ENCODE measurements at regions not wholly inside any gene's neighbourhood (a gene's known extent, or its start where the extent isn't known, plus 50 kb on each side); places are given as distances from the start of the nearest gene placed in this dataset.
"Not testable (repeated sequence)": the region's sequence is repeated elsewhere in the genome, so short reads cannot be mapped to it uniquely, and the experiment has no call there.

GRCh38 chr2:193373120-193373519, 1178.4 kb upstream of the TMEFF2 start:
- TF ChIP-seq CTCF (IDR thresholded peaks at IDR 0.05; ENCODE audit: borderline replicate concordance, insufficient read depth, low read depth, low read length), result no peak
- H3K4me3 ChIP-seq (ENCODE audit: low read depth, low read length), result no peak overlapping the region

GRCh38 chr2:193371200-193371599, 1176.5 kb upstream of the TMEFF2 start:
- TF ChIP-seq CTCF (IDR thresholded peaks at IDR 0.05; ENCODE audit: borderline replicate concordance, insufficient read depth, low read depth, low read length), result no peak
- no peak overlapping the region for H3K4me3 ChIP-seq (ENCODE audit: low read depth, low read length)

GRCh38 chr2:193368615-193369014, 1173.9 kb upstream of the TMEFF2 start:
- no peak overlapping the region for H3K4me3 ChIP-seq (ENCODE audit: low read depth, low read length)
- no peak for TF ChIP-seq CTCF (IDR thresholded peaks at IDR 0.05; ENCODE audit: borderline replicate concordance, insufficient read depth, low read depth, low read length)

- H3K4me3 ChIP-seq (ENCODE audit: low read depth, low read length), result no peak overlapping the region
- TF ChIP-seq CTCF (IDR thresholded peaks at IDR 0.05; ENCODE audit: borderline replicate concordance, insufficient read depth, low read depth, low read length), result no peak
Observed at GRCh38 chr2:193357508-193357907, 1162.8 kb upstream of the TMEFF2 start.

- not testable (repeated sequence) for H3K4me3 ChIP-seq (ENCODE audit: low read depth, low read length)
Observed at GRCh38 chr2:193352665-193353242, 1158.0 kb upstream of the TMEFF2 start.

- no peak overlapping the region for H3K4me3 ChIP-seq (ENCODE audit: low read depth, low read length)
- no peak for TF ChIP-seq CTCF (IDR thresholded peaks at IDR 0.05; ENCODE audit: borderline replicate concordance, insufficient read depth, low read depth, low read length)
Observed at GRCh38 chr2:193350509-193350908, 1155.8 kb upstream of the TMEFF2 start.

- no peak overlapping the region for H3K4me3 ChIP-seq (ENCODE audit: low read depth, low read length)
- no peak for TF ChIP-seq CTCF (IDR thresholded peaks at IDR 0.05; ENCODE audit: borderline replicate concordance, insufficient read depth, low read depth, low read length)
Observed at GRCh38 chr2:193349642-193350041, 1154.9 kb upstream of the TMEFF2 start.

- TF ChIP-seq CTCF (IDR thresholded peaks at IDR 0.05; ENCODE audit: borderline replicate concordance, insufficient read depth, low read depth, low read length), result no peak
- H3K4me3 ChIP-seq (ENCODE audit: low read depth, low read length), result no peak overlapping the region
Observed at GRCh38 chr2:193348055-193348454, 1153.3 kb upstream of the TMEFF2 start.
